Frontal cortex (tissue), 3 donors: ENCODE measurements at regions not wholly inside any gene's neighbourhood (a gene's known extent, or its start where the extent isn't known, plus 50 kb on each side); places are given as distances from the start of the nearest gene placed in this dataset.
"Not testable (repeated sequence)": the region's sequence is repeated elsewhere in the genome, so short reads cannot be mapped to it uniquely, and the experiment has no call there.

ENCODE experiments used
- DNase-seq, 2 donors: peaks; one replicate each; pipeline ENCODE4 v3.0.0; 2012; ENCODE audit warnings: low spot score in 2 of 2
- FAIRE-seq: peaks from 2 replicates; lab custom pipeline; 2012; peaks lifted over from hg19 to GRCh38; lab: Jason Lieb, UNC
- donor health status: control.
- donor health status: control.
- donor health status: control.

DNA sequence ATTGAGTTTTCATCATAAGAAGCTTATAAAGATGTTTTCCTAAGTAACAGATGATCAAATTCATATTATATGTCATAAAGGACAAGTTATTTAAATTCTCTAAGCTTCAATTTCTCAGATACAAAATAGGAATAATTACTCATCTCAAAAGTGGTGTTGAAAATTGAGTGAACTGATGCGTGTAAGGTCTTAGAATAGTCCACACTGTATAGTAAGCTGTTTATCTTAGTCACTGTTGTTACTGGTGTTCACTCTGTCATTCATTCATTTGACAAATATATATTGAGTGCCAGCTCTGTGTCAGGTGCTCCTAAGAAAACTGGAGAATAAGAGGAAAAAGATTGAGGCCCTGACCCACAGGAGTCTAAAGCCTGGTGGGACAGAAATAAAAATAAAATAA, 186.3 kb upstream of the BRINP3 start:
- FAIRE-seq (no peak), DNase-seq (no peak)

DNA sequence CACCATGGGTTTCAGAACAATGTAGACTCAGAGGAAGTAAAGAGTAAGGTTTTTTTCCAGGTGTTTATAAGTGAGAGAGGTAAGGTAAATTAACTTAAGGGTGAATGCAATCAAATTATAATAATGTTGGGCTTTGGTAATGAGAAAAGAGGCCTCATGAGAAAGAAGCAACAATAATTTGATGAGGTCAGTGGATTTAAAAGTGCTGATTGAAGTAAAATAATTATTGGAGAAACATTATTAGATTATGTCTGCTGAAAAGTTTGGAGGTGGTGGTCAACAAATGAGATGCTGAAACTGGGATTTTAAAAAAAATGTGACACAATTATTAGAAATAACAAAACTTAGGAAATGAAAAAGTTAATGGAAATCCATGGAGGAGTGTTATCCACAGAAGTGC, 187.4 kb upstream of the BRINP3 start:
- FAIRE-seq = no peak
- DNase-seq = no peak

GRCh38 chr1:190667914-190668313, 190.2 kb upstream of the BRINP3 start:
- no peak for FAIRE-seq
- no peak for DNase-seq

- FAIRE-seq = no peak
Measured at GRCh38 chr1:190679044-190679443, 201.4 kb upstream of the BRINP3 start.

GRCh38 chr1:190679454-190679853, 201.8 kb upstream of the BRINP3 start:
- FAIRE-seq (peak; percentile 34), DNase-seq (no peak)

More at GRCh38 chr1:190679044-190679443, 201.4 kb upstream of the BRINP3 start:
- no peak for DNase-seq

DNA sequence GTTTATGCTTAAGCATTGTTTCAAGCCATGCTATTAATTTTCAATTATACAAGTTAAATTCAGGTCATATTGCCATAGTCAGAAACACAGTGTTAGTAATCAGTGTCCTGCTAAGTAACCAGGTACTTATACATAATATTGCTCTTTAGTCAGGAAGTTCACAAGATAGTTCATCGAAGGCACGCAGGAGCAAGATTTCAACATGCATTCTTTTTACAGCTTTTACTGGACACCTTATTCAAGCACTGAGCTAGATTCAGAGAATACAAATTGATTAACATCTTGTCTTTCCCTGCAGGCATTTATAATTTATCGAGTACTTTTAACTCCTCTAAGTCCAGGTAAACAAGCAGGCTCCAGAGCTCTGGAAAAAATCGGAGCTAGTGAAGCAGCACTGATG, 202.3 kb upstream of the BRINP3 start:
- FAIRE-seq (no peak), DNase-seq (no peak)

- DNase-seq (no peak), FAIRE-seq (no peak)
Measured at GRCh38 chr1:190685676-190686075, 208.0 kb upstream of the BRINP3 start.

DNA sequence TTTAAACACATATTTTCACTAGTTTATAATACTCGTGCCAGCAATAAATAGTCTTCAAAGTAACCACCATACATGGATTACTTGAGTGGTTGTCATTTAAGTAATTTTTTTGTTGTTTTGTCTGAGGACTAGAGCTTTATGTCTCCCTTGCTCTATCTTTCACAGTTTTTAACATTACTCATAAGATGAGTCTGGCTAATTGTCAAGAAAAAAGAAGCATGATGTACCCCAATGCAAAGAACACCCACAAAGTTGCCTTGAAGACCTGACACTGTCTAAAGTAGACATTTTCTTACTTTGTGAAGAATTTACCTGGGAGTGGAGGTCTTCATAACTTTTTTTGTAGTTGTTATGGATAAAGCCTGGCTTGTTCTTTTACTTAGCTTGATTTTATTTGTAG, 210.4 kb upstream of the BRINP3 start:
- FAIRE-seq = no peak
- DNase-seq = no peak

DNA sequence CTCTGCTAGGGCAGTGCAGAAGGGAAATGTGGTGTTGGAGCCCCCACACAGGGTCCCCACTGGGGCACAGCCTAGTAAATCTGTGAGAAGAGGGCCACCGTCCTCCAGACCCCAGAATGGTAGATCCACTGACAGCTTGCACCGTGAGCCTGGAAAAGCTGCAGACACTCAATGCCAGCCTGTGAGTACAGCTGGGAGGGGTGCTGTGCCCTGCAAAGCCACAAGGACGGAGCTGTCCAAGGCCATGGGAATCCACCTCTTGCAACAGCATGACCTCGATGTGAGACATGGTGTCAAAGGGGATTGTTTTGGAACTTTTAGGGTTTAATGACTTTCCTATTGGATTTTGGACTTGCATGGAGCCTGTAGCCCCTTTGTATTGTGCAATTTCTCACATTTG, 220.8 kb upstream of the BRINP3 start:
- not testable (repeated sequence) for DNase-seq, FAIRE-seq

DNA sequence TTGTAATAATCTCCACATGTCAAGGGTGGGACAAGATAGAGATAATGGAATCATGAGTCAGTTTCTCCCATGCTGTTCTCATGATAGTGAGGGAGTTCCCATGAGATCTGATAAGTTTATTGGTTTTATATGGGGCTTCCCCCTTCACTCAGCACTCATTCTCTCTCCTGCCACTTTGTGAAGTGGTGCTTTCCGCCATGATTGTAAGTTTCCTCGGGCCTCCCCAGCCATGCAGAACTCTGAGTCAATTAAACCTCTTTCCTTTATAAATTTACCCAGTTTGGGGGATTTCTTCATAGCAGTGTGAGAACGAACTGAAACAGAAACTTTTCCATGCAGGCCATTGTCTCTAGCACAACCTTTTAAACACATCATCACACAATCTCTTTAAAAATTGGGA, 221.5 kb upstream of the BRINP3 start:
- FAIRE-seq (no peak), DNase-seq (no peak)

DNA sequence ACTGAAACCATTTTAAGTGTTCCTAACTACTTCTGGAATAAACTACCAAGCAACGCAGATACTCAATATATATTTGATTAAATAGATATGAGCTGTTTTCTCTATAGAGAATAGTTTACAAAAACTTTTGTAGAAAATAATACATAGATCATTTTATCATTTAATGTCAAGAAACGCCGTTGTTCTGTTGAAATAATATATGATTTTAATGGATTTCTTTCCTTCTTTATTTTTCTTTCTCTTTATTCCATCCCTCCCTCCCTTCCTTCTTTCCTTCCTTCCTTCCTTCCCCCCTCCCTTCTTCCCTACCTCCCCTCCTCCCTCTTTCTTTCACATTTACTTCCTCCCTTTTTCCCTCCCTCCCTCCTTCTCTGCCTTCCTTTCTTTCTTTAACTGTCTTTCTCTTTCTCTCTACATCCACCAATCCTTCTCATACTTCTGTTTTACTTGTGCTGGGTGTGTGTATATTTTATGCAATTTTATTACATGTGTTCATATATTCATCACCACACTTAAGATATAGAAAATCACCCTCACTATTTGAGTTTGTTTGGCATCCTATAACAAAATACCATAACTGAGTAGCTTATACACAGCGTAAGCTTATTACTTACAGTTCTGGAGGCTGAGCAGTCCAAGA, 230.9 kb upstream of the BRINP3 start:
- DNase-seq (no peak), FAIRE-seq (no peak)

- DNase-seq (no peak), FAIRE-seq (peak; percentile 50)
Measured at GRCh38 chr1:190711069-190711468, 233.4 kb upstream of the BRINP3 start.

GRCh38 chr1:190717055-190717454, 239.4 kb upstream of the BRINP3 start:
- no peak for FAIRE-seq
- no peak for DNase-seq

GRCh38 chr1:190736971-190737590, 259.4 kb upstream of the BRINP3 start:
- FAIRE-seq = no peak
- no peak for DNase-seq

DNA sequence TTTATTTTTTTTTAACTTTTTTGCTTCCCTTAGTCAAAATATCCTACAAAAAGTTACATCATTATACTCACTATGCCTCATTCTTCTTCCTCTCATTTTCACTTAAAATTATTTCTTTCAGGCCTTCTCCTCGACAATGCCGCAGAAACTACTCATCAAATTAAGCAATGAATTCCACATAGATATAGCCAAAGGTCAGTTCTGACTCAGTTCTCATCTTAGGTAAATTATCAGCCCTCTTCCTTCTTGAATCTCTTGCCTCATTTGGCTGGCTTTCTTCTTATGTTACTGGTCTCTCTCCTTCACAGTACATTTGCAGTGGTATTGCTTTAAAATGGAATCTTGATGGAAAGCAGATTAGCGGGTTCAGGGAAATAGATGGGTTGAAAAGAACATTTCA, 260.7 kb upstream of the BRINP3 start:
- no peak for FAIRE-seq
- DNase-seq = no peak

DNA sequence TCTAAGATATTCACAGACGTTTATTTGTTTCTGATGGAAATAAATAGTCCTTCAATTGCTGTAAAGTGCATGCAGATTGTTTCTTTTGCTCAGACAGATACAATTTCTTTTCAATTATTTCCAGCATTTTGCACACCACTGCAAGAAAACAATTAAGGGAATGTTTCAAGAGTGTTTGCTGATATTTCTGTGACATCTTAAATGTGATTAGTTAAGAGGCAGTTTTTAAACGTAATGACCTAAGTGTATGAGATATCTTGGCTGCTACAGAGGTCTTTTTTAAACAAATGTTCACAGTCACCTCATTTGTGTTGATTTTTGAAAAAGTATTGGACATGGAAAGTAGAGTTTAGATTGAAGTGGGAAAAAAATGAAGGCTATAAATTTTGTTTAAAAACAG, 262.3 kb upstream of the BRINP3 start:
- FAIRE-seq (no peak), DNase-seq (no peak)

GRCh38 chr1:190747704-190748103, 270.0 kb upstream of the BRINP3 start:
- FAIRE-seq (no peak), DNase-seq (no peak)

GRCh38 chr1:190752131-190752530, 274.5 kb upstream of the BRINP3 start:
- FAIRE-seq (no peak), DNase-seq (no peak)

DNA sequence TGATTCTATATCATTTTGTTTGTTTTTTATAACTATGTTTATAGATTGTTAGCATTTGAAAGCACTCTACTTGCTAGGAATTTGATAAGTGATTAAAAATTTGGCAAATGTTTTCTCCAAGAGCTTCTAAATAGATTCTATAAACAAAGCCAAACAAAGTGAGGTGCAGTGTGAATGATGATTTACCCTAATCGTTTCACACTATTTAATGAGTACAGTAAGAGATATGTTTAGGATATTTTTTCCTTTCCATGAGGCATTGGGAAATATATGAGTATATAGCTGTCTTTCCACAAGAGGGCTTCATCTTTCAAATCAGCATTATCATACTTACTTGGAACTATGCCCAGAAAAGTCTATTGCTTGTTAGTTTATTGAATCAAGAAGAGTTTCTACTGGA, 277.0 kb upstream of the BRINP3 start:
- DNase-seq (no peak), FAIRE-seq (no peak)

GRCh38 chr1:190759807-190760206, 282.1 kb upstream of the BRINP3 start:
- no peak for FAIRE-seq
- no peak for DNase-seq

DNA sequence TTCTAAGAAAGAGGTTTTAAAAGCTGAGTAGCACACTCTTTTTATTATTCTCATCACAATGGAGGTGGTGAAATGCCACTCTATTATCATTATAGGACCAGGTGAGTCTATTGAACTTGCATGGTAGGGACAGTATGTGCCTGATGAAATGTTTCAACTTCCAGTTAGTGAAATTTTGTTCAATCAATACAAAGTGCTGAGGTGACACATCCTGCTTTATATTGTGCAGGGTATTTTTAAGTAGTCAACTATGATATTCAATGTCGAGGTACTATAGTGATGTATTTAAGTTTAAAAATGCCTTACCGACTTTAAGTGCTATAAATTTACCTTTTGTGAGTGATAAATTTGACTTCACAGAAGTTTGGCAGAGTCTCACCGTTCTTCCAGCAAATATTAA, 284.7 kb upstream of the BRINP3 start:
- FAIRE-seq = no peak
- DNase-seq = no peak

DNA sequence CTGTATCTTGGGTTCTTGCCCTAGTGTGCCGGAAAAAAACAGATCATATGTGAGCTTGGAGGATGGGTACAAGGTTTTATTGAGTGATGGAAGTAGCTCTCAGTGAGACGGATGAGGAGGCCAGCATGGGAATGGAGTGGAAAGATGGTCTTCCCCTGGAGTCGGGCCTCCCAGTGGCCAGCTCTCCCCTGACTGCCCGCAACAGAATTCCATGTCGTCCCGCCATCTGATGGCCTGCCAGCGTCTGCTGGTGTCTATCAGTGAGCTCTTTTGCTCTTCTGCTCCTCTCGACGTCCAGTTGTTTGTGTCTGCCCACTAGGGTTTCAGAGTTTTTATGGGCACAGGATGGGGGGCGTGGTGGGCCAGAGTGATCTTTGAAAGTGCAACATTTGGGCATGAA, 315.2 kb upstream of the BRINP3 start:
- DNase-seq = no peak
- no peak for FAIRE-seq
